ENCODE measurements at regions not wholly inside any gene's neighbourhood (a gene's known extent, or its start where the extent isn't known, plus 50 kb on each side); places are given as distances from the start of the nearest gene placed in this dataset.

DNA sequence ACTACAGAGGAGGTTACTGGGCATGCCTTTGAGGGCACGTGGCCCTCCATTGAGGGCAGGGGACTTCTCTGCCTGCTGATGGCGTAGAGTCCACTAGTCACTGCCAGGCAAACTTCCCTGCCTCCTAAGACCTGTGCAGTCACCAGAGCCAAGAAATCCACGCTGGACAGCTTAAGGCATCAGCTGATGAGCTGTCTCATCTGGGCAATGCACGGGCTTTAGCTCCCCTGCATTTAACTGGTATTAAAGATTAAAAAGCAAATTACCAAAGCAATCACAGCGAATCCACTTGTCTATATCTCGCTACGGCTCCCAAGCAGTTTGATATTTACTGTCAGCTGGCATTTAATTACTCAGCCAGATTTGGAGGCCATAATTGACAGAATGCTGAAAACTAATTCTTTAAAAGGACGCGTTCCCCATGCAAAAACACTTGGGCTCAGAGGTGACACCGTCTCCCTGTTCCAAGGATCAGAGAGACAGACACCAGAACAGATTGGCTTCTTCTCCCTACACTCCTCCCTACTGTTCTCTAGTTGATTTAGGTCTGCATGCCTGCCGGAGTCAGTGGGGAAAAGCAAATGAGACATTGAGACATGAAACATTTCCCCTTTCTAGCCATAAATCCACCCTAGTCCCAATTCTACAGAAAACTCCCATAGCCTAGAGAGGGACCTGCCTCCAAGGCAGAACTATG lies 68.5 kb downstream of the SPATA19 start:
- TF ChIP-seq, protein P1, sequence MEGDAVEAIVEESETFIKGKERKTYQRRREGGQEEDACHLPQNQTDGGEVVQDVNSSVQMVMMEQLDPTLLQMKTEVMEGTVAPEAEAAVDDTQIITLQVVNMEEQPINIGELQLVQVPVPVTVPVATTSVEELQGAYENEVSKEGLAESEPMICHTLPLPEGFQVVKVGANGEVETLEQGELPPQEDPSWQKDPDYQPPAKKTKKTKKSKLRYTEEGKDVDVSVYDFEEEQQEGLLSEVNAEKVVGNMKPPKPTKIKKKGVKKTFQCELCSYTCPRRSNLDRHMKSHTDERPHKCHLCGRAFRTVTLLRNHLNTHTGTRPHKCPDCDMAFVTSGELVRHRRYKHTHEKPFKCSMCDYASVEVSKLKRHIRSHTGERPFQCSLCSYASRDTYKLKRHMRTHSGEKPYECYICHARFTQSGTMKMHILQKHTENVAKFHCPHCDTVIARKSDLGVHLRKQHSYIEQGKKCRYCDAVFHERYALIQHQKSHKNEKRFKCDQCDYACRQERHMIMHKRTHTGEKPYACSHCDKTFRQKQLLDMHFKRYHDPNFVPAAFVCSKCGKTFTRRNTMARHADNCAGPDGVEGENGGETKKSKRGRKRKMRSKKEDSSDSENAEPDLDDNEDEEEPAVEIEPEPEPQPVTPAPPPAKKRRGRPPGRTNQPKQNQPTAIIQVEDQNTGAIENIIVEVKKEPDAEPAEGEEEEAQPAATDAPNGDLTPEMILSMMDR (IDR thresholded peaks at IDR 0.05; ENCODE audit: poor library complexity, severe bottlenecking), result no peak
- TF ChIP-seq MXI1 (conservative IDR thresholded peaks at IDR 0.05; ENCODE audit: poor library complexity, severe bottlenecking) (no peak), RAD21 (conservative IDR thresholded peaks at IDR 0.05) (no peak), EZH2 (IDR thresholded peaks at IDR 0.05; ENCODE audit: borderline replicate concordance, insufficient read depth, low read length, poor library complexity, severe bottlenecking) (no peak), TAF1 (IDR thresholded peaks at IDR 0.05; ENCODE audit: low read depth) (no peak)
- TF ChIP-seq, protein P2, sequence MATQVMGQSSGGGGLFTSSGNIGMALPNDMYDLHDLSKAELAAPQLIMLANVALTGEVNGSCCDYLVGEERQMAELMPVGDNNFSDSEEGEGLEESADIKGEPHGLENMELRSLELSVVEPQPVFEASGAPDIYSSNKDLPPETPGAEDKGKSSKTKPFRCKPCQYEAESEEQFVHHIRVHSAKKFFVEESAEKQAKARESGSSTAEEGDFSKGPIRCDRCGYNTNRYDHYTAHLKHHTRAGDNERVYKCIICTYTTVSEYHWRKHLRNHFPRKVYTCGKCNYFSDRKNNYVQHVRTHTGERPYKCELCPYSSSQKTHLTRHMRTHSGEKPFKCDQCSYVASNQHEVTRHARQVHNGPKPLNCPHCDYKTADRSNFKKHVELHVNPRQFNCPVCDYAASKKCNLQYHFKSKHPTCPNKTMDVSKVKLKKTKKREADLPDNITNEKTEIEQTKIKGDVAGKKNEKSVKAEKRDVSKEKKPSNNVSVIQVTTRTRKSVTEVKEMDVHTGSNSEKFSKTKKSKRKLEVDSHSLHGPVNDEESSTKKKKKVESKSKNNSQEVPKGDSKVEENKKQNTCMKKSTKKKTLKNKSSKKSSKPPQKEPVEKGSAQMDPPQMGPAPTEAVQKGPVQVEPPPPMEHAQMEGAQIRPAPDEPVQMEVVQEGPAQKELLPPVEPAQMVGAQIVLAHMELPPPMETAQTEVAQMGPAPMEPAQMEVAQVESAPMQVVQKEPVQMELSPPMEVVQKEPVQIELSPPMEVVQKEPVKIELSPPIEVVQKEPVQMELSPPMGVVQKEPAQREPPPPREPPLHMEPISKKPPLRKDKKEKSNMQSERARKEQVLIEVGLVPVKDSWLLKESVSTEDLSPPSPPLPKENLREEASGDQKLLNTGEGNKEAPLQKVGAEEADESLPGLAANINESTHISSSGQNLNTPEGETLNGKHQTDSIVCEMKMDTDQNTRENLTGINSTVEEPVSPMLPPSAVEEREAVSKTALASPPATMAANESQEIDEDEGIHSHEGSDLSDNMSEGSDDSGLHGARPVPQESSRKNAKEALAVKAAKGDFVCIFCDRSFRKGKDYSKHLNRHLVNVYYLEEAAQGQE (IDR thresholded peaks at IDR 0.05; ENCODE audit: borderline replicate concordance), result no peak

All from neural cell (in vitro differentiated cells).